NCI-H1092 treated with DMSO at 0.1 percent for 48 hours (cell line): ENCODE measurements at regions not wholly inside any gene's neighbourhood (a gene's known extent, or its start where the extent isn't known, plus 50 kb on each side); places are given as distances from the start of the nearest gene placed in this dataset.

Experiments used
- DNase-seq: peaks from one replicate; lab custom pipeline; 2025; lab: John Stamatoyannopoulos, UW

DNA sequence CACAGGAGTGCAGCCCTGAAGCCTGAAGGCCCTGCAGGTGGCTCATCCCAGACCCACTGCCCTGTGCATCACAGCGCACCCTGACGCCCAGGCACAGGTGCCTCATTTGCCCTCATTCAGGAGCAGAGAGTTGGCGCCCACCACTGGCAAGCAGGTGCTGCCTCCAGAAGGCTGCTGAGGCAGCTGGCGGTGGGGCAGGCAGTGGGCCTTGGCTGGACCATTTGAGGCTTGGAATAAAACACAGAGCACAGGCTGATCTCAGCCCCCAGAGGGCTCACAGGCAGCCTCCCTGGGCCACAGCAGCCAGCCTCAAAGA lies 1151.9 kb downstream of the BRD1 start:
- no peak for DNase-seq

DNA sequence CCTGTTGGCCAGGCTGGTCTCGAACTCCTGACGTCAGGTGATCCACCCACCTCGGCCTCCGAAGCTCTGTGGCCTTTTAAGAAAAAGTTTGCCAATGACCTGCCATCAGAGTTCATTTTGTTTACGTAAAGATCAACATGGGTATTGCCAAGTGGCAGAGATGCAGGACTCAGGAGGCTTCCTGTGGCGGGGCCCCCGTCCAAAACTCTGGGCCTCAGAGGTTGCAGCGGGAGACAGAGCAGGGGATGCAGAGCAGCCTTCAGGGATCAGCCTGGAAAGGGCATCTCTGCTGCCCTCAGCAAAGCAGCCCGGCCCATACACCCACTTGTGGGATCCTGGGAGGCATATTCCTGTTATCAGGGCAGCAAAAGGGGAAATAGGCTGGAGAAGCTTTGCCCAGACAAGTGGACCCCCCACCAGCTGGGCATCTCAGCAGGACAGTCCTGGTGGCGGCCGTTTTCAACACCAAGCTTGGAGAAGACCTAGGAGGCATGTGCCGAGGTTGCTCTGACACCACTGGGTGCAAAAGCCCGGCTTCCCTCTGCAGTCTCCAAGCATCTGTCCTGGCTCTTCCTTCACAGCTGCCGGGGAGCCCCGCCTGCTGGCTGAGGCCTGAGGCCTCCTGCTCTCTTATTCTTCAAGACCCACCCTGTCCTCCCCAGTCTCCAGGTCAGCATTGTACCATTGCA lies 1152.4 kb downstream of the BRD1 start:
- DNase-seq, result no peak

DNA sequence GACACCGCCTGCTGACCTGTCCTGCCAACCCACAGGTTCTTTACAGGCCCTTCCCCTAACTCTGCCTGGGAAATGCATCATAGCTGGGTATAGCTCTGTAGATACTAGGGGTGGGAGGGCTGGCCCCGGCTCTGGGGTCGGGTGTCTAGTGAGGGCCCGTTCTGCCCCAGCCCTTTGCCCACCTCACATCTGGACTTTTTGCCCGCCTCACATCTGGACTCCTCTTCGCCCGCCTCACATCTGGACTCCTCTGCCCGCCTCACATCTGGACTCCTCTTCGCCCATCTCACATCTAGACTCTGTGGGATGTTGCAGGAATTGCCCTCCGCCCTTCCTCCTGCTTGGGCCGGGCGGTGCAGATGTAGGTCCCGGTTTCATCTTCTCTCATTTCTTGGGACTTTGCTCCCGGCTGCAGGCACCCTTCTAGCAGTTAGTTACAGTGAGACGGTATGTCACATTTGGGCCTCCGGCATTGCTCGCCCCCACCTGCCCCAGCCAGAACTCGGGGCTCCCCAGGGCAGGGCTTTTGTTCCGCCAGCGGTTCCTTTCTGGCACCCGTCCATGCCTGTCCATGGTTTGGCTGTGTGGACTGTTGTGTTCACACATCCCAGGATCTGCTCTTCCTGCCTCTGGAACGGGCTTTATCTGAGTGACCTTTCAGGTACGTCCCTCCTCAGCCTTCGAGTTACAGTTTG lies 1153.7 kb downstream of the BRD1 start:
- DNase-seq, result no peak

DNA sequence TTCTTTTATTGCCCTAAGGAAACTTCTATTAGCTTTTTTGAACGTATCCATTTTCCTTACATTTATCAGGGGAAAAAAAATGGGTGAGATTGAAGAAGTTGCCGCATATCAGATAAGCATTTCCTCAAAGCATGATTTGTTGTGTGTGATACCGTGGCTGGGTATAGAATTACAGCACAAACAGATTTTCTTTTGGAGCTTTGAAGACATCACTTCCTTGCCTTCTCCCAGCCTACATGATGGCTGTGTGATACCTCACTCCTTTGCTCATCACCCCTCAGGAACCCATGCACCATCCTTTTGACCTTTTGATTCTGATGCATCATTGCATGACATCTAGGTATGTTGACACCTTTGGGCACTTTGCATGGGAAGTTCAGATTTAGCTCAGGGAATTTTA lies 1155.3 kb downstream of the BRD1 start:
- DNase-seq, result no peak

DNA sequence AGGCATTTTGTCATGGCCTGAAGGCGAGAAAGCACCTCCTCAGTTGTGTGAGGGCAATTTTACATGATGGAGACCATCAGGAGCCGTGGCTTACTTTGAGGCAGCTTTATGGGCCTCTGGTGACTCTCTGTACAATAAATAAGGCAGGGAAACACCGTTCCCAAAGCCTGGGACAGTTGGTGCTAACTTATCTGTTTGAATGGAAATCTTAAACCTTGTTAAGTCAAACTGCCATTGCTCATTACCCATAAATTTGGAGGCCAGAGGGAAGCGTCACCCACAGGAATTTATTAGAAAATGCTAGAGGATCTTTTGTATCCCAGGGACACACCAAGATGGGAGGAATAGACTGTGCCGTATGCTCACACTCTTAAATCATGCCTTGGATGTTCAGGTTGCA lies 1156.9 kb downstream of the BRD1 start:
- DNase-seq, result no peak

DNA sequence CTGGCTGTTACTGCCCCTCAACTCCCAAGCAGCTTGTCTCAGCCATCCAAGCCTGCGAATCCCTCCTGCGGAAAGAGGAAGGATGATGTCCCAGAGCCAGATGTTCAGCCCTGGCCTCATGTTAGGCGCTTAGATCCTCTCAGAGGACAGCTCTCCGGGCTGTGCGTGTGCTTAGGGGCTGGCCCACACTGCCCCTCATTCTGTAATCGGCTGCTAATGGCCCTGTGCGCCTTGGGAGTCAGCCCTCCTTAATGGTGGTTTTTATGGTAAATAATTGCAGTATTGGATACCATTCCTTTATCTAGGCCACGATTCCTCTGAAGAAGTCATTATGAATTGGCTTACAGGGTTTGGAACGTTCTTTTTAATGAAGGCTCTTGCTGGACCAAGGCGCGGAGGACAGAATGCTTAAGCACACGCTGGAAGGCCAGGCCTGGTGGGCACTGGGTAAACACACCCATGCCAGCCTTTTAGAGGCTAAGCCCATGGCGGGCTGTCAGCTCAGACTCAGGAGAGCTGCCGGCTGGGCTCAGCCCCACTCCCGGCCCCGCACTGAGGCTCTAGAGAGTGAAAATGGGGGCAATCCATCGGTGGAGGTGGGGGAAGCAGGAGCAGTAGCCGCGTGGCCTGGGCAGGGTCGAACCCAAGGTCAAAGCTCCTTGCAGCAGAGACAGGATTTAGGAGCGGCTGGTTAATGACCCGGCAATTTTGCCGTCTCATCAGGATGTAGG lies 1157.5 kb downstream of the BRD1 start:
- DNase-seq, result no peak

DNA sequence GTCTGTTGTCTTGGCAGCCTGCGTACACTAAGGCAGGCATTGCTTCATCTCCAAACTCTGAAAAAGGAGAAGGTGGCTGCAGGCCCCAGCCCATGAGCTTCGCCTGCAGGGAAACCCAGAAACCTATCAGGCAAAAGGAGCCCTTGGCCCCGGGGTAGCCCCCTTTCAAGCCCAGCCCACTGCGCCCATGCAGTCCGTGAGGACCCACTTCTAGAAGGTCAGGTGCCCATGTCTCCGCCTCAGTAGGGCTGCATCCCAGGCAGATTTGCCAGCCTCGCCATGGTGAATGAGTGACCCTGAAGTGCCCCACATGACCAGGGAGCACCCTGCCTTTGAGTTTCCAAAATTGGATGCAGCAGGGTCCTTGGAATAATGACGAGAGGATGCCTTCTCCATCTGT lies 1158.4 kb downstream of the BRD1 start:
- no peak for DNase-seq

DNA sequence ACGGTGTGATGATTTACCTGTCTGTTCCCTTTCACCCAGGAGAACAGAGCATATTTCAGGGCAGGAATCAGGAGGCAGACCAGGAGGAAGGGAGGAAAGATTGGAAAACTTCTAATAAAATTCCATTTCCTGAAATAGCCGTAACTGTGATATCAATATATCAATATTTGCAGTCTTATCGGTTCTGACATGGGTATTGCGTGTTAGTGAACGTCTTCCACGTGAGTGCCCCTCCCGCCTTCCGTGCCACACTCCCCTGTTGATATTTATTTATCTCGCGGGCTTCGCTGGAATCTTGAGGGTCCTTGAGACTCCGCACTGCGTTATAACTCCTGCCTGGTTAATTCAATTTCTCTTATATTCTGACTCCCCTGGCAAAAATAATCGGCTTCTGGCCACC lies 1160.4 kb downstream of the BRD1 start:
- no peak for DNase-seq

DNA sequence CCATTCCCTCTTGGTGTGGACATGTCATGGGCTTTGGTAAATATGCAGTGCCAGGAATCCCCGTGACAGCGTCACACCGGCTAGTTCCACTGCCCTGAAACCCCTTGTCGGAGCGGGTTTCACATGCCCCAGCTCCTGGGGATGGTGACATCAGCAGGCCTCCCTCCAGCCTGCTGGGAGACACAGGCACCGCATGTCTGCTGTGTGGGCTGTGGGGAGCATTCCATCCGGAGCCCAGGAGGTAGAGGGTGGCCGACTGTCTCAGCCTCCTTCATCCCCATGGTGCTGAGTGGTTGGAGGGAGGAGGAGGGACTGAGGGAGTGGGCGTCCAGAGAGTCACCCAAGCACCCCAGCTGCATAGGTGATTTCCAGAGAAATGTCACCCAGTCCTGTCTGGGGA lies 1161.1 kb downstream of the BRD1 start:
- no peak for DNase-seq

DNA sequence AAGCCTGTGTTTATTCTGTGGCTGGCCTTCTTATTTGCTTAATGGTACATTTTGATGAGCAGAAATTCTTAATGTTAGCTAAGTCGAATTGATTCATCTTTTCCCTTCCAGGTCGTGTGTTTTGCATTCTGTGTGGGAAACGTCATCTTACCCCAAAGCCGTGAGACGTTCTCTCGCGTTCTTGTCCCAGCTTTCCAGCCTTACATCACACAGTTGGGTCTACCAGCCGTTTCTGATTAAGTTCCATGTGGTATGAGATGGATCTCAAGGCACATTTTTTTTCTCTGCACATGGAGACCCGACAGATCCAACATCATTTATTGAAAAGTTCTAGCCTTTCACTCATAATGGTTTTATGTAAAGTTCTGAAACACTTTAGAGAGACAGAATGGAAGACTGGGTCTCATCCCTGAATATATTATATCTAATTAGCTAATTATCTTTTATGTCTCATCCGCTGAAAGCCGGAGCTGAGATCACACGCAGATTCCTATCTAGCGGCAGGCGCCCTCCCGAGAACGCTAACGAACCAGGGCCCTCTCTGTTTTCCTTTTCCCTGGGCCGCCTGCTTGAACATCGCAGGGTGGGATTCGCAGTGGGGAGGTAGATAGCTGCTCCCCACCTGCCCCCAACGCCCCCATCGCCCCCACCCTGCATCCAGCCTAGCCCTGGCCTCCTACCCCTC lies 1162.2 kb downstream of the BRD1 start:
- no peak for DNase-seq

DNA sequence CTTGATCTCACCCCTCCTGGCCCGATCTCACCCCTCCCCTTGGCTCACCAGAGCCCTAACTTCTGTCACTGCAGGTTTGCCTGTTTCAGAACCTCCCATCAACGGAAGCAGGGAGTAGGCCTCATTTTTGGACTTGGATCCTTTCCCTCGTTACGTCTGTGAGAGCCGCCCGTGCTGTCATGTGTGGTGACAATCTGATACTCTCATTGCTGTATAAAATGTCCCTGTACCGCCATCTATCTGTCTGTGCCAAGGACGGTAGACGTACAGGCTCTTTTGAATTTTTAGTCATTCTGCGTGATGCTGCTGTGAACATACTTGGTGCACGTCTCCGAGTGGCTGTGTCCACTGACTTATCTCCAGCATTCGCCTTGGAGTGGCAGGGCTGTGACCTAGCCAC lies 1163.1 kb downstream of the BRD1 start:
- no peak for DNase-seq

DNA sequence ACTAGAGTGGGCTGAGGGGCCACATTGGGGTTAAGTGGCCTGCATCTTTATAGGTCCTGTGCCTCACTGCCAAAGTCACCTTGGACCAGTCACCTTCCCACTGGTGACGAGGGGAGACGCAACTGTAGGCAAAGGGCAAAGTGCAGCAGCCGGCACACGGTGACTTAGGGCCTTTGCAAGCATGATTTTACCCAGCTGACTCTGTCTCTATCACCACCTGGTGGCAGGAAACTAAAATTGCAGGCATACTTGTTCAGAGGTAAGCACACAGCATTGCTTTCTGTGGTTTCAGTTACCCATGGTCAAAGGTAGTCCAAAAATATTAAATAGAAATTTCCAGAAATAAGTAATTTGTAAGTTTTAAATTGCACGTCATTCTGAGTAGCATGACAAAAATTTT lies 1164.4 kb downstream of the BRD1 start:
- DNase-seq, result no peak

DNA sequence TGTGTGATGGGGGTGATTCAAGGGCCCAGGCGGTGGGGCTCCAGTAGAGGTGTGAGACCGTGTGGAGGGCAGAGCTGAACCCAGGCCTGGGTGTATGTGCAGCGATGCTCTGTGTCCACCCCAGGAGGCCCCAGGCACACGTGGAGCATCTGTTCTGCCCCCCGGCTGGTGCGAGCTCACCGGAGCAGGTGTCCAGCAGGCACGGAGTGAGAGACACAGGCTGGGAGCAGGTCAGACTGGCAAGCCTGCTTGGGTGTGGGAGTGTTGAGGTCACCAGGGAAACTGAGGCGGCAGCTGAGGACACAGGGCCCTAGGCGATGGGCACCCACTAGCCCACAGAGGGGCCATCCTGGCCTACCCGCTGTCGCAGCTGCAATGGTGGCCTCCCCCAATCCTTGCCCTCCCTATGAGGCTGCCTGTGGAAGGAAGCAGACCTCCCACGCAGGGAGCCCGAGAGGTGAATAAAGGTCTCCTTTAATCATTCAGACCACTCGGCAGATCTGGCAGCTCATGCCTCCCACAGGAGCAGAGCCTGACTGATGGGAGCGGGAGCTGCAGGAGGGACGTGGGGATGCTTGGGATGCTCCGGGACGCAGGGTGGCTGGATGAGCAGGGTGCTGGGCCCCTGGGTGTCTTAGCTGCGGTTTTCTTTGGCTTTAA lies 1165.1 kb downstream of the BRD1 start:
- DNase-seq, result no peak

DNA sequence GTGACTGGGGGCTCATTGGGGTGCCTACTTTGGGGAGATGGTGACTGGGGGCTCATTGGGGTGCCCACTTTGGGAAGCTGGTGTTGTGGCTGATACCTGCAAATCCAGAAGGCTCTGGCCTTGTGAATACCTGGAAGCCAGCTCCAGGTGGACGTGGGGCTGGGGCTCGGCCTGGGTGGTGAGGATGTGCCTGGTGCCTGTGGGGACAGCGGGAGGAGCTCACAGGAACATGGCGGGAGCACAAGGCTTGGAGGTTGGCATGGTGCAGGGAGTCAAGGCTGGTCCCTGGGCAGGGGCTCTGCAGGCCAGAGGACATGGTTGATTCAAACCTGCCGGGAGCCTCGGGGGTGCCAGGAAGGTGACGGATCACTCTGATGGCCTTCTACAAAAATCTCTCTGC lies 1165.7 kb downstream of the BRD1 start:
- DNase-seq, result no peak

DNA sequence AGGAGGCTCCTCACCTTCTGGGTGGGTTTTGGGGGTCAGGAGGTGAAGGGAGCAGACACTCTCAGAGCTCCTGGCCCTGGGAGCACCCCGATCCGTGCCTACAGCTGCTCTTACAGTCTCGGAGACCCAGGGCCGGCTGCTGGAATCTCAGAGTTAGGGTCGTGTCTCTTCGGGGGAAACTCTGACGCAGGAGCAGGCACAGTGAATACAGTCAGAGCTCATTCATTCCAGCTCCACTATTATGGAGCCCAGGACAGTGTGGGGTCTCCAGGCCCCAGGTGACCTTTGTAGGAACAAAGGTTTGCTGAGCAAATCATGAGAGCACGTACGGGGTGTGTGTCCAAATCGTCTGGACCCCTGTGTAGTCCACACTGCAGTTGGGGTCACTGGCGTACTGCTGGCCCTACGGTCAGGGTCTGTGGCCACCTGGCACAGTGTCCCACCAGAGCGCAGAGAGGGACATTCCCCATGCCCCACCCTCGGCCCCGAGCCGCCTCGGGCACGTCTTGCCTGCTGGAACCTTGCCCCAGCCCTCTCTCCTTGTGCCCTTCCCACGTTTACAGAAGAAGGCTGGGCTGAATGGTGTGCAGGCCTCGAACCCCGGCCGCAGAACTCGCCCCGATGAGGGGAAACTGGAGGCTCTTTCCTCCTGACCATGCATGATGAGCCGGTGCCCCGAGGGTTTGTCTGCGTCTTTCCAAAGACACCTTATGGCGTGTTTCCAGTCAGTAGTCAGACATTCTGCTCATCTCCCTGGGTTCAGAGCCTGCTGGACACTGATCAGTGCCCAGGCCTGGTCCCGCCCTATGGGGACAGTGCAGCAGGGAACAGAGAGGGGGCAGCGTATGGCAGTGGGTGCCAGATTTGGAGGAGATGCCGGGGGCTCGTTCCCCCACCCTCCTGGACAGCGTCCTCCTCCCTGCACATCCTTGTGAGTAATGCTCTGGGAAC lies 1166.6 kb downstream of the BRD1 start:
- DNase-seq, result no peak

DNA sequence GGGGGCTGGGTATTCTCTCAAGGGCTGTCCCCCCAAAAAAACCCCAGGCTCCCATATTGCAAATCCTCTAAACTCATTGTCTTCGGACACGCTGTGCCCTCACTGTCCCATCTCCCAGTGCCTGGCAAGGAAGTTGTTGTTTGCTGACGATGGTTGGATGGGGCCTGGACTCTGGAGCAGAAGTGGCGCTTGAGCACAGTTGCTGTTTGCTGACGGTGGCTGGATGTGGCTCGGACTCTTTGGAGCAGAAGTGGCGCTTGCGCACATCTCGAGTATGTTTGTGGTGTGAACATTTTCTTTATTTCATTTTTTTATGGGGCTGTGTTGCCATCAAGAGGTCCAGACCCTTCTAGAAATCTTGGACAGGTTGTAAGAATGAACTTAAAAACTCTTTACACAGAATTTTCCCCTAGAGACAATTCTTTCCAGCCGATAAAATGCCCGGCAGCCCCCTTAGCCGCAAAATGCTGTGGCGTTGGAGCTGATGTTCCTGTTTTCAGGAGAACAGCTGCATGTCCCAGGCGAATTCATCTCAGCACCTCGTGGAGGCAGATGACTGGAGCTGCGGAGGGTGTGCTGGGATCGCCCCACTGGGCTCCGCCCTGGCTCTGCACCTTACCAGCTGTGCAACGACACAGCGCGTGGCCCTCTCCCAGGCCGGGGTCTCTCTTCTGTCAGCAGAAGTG lies 1167.4 kb downstream of the BRD1 start:
- no peak for DNase-seq

DNA sequence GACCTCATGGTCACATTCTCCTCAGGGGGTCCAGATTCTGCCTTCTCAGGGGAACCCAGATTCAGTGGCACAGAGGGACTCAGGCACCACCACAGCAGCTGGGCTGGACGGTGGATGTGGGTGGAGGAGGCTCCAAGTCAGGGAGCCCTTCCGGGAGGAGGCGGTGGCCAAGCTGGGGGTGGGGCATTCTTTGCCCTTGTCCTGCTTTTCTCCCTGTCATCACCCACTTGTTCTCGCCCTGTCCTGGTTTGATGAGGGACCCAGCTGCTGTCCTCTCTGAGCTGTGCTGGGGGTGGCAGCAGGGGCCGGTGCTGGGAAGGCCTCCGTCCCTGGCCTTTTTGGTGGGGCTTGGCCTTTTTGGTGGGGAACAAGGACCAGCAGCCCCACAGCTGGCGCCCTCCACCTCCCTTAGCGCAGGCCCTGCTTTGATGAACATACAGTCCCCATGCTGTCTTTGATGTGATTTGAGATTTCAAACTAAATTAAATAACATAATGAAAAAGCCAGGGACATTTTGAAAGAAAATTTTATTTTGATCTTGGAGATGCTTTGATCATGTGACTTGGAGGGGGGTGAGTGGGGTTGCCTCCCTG lies 1168.2 kb downstream of the BRD1 start:
- no peak for DNase-seq

DNA sequence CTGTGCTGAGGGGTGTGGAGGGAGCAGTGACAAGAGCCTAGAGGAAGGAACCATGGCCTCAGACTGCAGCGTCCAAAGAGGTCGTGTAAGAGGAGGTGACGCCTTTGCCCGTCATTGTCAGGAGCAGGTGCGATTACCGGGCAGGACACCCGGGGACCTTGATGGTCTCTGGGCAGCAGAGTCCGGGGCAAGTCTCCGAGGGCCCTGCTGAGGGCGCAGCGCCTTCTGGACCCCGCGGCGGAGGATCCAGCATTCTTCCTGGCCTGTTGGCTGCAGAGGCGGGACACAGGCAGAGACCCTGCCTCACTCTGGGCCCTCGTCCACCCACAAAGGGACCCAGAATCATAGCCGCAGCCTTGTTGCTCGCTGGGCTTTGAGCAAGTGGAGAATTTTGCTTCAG lies 1168.8 kb downstream of the BRD1 start:
- DNase-seq, result no peak

DNA sequence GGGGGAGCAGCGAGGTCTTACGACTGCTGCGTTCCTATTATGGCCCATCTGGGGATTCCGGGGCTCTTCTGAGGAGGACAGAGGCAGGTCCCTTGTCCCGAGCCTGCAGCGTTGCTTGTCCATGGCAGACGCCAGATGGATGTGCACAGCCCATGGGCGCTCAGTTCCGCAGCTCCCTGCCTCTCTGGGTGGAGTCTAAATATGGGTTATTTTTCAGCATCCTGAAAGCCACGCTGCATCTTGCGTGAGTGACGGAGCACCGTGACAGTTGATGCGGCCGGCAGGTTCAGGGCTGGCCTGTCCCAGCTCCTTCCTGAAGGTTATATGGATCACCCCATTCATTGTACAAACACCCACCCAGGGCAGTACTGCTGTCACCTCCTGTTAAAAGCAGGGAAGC lies 1169.4 kb downstream of the BRD1 start:
- no peak for DNase-seq

DNA sequence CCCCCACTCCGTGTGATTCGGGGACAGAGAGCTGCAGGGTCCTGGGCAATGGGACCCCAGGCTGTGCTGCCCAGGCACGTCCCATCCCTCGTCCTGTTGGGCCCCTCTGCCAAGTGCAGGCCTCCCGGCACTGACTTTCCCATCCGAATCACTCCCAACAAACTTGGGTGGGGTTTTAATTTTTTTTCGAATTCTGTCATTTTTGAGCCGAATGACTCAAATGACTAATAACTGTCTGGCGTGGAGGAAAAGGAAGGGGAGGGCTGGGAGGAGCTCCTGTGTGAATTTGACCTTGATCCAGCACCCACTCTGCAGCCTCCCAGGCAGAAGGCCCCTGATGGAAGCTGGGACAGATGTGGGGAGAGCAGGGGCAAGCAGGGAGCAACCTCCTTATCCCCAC lies 1173.2 kb downstream of the BRD1 start:
- no peak for DNase-seq
